KG1 (cell line): ENCODE measurements at regions not wholly inside any gene's neighbourhood (a gene's known extent, or its start where the extent isn't known, plus 50 kb on each side); places are given as distances from the start of the nearest gene placed in this dataset.

Experiments
- DNase-seq: peaks from one replicate; lab custom pipeline; 2025; lab: John Stamatoyannopoulos, UW

DNA sequence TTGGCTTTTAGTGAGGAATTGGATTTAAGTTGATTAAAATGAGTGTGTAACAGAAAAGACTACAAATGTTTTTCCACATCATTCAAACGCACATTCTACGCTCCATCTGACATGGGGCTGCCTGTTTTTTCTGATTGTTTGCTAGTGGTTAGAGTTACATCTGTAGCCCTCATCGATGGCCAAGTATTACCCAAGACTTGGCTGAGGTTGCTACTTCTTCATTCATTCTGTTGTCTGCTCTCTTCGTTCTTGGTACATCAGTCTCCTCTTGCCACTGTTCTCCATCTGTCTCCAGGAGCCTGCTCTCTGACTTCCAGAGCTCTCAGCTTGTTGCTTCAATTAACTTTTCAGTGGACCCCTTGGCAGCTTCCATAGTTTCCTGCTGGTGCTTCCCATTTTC, 1844.6 kb upstream of the TENM3 start:
- no peak for DNase-seq

DNA sequence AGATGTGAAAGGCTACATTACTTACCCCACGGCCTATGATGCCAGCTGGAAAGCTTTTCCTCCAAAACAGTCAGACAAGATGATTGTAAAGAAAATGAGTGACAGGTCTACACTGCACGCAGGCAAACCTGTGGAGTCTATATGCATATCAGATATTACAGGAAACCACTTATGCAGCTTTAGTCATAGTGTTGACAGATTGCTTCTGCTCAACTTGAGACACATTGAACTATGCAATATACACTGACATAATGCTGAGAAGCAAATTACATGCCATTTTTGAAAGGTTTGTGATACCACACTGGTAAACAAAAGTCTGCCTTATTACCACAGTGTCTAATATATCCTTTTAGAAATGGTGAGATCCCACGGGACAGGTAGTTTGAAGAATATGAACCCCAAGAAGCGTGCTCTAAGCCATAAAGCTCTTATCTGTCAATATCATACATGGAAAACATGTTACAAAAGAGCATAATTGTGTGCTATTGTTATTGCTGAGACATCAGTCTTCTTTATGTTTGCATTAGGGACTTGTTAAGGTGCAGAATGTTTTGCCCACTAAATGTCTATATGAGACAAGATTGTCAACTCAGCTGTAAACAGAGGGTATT, 1835.8 kb upstream of the TENM3 start:
- no peak for DNase-seq

DNA sequence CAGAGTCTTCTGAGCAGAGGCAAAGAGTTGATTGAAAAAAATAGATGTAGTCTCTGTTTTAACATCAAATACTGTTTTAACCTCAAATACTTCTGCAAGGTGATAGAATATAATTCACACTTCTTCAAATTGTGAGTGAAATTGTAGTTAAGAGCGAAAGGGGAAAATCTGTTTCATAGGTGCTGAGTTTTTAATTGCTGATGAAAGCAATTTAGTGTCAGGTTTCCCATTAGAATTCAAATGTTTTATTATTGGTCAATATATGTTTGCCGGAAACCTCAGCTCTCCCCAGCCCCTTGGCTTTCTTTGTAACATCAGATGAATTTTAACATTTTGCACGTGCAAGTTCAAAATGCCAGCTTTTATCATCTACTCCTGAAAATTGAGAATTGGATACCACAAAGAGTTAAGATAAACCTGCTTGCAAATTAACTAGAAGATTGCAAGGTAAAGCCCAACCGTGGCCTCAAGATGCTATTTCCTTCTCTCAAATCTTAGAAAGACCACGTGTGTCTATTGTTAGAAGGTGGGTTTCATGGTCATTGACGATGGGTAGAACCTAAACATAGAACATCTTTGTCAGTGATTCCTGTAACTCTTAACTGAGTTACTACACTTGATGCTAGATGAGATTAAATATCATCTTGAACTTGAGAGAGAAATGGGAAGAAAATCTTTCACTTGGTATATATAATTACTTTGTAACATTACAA, 1824.2 kb upstream of the TENM3 start:
- DNase-seq, result no peak

DNA sequence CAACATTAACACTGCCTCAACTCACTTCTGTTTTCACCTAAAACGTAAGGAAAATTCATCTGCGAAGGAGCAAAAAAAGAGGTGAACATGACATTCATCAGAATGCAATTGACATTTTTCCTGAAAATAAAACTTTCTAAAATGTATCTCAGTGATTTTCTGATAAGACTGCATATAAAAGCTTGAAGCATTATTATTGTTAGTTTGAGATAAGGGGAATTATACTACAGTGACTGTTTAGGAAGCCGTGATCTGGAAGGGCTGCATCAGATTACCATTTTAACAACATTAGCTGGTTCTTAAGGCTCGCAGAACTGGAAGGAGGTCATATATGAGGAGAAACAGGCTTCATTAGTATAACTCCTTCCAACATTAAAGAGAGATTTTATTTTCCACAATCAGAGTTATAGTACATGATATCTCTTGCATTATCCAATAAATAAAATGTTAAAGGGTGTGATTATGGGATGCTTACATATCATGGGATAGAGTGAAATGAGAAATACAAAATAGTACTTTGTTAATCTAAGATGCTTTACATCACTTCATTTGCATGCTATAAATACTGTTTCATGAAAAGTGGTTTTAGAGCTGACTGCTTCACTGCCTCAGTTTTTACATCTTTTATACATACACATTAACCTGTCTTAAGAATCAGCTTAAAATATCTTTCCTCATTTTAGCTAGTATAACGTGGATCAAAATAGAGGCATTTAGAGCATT, 1820.1 kb upstream of the TENM3 start:
- DNase-seq, result no peak

DNA sequence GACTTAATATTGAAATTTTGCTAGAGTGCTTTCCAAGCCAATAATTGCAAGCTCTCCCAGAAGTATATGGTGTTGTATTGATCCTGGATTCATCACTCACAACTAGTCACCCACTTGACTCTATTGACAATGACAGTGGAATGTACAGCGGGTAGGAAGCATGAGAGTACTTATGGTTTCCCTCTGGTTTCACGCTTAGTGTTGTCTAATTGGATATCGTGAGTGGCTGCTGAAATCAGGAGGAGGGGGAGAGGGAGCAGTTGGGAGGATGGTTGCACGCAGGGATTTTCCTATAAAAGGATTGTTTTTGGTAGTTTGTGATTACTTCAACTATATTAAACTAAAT, 1819.5 kb upstream of the TENM3 start:
- no peak for DNase-seq

DNA sequence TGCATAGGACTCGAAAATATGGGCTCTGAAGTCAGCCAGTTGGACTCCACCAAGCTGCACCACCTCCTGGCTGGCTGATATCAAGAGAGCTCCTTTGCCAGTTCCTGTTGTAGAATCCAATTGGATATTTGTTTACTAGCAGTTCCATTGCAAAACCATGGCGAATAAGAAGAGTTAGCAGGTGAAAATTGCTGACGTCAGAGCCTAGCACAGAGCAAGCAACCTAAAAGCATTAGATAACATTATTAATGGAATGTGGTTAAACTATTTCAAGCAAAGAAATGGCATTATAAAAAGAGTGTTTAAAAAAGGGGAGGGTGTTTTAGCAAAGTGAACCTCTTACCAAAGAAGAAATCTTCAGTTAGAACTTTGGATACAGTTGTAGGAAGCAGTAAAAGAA, 1816.3 kb upstream of the TENM3 start:
- no peak for DNase-seq

DNA sequence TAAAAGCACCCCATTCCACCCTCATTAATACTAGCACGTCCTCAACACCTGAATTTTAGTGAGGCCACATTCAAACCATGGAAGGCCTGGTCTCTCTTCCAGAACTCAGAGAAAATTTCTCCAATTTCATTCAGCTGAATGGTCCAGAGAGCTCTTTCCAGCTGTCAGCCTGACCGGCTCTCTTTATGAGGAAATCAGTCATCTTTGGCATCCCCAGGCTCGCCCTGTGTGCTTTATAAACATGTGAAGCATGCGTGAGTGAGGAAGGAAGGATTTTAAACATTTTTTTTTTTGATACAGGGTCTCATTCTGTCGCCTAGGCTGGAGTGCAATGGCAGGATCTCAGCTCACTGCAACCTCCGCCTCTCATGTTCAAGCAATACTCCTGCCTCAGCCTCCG, 1812.9 kb upstream of the TENM3 start:
- no peak for DNase-seq

DNA sequence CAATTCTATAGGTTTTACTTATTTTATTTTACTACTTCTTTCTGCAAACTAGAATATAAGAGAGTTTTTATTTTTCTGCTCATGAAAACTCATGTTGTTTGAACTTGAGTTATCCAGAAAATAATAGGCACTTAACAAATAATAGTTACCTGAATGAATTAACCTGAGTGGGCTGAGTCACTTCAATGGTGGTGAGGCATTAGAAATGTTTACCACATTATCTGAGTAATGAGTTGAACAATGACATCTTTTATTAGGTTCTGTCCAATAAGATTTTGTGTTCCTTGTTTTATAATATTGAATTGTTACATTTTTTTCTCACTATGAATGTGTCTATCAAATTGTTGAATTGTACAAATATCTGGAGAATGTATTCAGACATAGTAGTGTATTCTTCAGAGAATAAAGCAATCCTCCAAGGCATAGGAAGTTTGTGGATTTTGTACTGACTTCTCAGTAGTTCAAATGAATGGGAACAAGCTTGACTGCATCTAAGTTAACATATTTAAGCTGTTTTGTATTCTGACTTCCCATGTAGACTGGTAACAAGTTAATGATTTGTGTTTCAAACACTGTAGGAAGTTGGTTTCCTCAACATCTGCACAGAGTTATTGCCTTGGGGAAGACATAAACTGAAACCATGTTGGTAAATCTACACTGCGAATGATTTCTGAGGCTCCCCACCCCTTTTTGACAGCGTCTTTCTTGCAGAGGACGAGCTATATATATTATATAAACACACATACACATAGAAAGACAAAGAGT, 1808.9 kb upstream of the TENM3 start:
- no peak for DNase-seq

DNA sequence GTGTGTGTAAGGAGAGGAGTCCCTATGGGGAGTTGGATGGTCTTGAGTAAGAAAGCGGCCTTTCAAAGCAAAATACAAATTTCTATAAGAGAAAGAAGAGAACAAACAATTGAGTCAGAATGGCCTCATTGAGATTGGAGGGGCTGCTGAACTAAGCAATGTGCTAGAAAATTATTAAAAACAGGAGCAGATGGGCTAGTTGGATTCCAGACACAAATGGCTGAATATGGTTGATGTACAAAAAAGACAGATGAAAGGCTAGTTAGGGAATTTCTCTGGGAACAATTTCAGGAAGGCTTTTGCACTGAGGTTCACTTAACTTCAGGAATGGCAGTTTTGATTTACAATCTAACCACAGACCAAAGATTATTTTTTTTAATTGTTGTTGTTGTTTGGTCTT, 1806.8 kb upstream of the TENM3 start:
- DNase-seq, result no peak

DNA sequence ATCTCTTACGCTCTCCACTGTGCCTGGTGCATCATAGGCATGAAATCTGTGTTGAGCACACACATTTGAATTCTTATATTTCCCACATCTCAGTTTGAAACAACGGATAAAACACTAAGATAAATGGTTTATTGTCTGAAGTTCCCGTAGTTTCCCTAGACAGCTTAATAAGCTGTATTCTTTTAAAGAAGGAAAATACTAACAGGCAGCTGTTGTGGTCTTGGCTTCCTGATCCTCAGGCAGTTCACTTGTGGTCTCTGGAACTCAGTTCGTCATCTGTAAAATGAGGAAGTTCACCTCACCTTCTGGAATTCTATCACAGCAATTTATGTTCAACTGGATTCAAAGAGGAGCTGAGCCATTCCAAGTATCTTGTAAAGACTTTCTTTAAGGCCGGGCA, 1805.6 kb upstream of the TENM3 start:
- no peak for DNase-seq

DNA sequence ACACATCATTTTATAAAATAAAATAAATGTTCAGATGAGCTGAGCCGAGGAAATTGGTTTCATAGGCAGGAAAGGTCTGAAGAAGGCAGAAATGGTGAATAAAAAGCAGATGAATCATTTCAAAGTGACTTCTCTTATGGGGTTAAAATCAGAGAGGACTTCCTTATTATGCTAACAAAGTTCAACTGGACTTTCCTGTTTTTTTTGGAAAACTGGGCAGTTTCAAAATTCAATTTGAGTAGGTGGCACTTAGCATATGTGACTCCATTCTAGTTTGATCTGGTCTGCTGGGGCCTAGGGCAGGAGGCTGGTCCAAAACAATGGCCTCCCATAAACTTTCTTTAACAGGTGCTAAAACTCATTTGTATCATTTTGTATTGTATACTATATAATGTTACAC, 1794.9 kb upstream of the TENM3 start:
- no peak for DNase-seq

DNA sequence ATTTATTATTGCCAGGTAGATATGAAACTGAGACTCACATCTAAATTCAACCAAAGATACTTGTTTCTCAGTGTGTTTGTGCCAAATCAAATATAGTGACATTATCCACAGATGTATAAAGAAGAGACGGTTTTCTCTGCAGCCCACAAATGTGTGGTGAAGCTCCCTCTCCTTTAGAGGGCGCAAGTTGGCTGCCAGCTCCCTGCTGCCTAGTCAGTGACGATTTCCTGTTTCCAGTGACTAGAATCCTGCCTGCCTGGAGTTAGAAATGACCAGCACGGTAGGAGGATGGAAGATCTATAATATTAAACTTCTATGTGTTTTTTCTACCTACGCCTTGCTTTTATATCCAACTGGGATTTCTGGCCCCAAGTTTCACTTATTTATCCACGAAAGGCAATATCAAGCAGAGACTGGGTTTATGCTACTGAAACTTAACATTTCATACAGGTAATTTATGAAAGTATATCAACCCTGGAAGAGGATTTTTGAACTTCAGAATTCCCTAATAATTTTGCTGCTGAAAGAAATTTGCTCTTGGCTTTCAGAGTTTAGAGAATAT, 1793.7 kb upstream of the TENM3 start:
- no peak for DNase-seq

DNA sequence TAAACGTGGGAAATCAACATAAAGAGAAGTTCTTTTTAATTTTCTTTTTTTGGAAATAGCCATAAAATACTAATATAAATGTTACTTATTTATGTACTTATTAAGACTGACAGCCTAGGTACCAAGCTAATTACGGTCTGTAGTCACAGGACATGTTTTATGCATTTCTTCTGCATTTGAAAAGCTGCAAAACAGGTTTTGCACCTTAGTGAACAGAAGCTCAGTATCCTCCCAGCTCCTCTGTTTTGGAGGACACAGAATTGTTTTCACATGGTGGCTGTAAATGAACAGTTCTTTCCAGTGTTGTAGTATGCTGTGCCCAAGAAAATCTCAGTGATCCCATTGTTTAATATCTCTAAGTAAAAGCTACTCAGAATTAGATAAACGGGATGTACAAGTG, 1788.0 kb upstream of the TENM3 start:
- no peak for DNase-seq

DNA sequence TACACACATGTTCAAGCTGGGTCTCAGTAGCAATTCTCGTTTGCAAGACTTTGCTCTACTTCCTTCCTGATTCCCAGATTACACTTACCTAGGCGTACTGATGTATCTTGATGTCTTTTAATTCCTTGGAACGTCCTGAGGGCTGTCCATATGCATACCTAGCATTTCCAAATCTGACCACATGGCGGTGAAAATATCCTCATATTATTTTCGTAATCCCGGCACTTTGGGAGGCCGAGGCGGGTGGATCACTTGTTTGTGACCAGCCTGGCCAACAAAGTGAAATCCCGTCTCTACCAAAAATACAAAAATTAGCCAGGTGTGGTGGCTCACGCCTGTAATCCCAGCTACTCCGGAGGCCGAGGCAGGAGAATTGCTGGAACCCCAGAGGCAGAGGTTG, 1786.3 kb upstream of the TENM3 start:
- no peak for DNase-seq

DNA sequence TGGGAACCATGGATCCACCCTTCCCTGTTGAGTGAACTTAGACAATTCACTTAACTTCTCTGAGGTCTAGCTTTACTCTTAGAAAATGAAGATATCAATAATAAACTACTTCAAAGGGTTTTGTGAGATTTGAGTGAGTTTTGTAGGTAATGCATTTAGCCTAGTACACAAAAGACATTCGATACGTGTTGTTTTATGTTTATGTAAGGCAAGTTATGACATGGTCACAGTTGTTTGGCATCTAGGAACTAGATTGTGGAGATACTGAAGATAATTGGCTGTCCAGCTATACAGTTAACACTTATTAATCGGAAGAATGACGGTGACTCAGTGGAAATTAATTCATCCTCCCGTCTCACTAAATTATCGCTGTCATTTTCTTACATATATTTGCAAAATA, 1781.1 kb upstream of the TENM3 start:
- DNase-seq, result no peak

DNA sequence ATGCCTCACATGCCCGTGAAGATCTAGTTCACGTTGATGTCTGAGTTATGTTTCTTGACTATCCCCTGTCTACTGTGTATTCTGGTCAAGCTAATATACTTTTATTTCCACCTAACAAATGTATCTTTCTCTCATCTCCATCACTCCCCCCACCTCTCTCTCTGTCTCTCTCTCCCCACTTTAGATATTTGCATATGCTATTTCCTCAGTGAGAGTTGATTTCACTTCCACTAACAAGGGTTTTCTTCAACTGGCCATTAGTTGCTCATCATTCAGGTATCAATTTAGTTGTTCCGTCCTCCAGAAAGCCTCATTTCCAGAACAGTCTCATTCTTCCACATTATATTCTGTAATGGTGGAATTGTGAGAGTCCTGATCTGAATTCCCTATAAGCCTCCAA, 1777.8 kb upstream of the TENM3 start:
- DNase-seq, result no peak

DNA sequence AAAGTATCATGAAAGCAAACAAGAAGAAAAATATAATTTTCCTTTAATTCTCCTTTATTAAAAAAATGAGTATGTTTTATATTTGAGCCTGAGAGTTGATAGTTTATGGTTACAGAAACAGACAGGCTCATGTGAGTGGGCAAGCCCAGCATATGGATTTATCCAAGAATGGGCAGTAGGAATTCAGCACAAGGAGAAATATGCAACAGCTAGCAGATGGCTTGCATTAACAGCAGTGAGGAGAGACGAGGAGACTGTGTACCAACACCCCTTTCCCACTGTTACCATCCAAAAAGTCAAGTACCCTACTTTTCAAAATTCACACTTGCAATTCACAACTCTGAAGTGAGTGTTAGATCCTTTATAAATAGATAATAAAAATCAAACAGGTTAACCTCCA, 1760.2 kb upstream of the TENM3 start:
- no peak for DNase-seq

DNA sequence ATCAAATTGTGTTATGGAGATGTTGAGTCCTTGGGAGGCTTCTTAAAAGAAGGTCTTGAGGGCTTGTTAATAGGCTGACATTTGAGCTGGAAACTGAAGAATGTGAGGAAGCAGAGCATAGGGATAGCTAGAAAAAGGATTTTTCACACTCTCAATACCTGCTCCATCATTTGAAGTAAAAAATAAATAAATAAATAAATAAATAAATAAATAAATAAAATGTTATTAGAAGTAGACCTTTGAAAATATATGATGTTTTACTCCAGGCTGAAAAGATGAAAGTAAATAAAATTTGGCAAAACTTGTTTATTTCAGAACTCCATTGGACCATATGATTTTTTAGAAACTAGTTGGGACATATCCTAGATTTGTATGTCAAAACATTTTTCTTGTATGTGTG, 1757.8 kb upstream of the TENM3 start:
- DNase-seq, result no peak

DNA sequence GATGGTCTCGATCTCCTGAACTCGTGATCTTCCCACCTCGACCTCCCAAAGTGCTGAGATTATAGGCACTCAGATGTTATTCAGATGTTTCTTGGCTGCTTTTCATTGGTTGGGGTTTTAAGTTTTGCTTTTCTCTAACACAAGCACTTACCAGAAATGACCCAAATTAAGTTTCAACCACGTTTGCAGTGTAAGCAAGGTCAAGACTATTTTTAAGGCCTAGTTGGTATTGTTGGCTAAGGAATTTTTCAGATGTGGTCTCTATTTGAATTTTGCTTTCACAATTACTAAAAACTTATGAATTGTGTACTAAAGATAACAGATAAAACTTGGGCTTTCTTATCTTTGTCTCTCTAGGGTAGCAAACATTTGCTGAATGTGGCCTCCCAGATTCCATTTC, 1756.9 kb upstream of the TENM3 start:
- no peak for DNase-seq

DNA sequence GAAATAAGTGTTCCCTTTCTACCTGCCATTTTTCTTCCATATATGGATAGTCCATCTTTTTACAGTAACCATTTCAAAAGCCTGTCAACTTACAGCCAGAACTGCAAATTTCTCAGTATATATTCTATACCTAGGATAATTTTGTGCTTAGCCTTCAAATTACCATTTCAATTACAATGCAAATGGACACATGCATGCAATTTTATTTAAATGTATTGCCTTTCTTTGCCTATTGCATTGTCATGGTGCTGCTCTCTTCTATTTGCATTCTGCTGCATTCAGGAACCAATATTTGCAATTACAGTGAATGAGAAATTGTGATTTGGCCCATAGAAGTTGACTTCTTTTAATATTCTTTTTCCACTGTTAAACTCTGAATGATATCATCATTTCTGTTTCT, 1753.4 kb upstream of the TENM3 start:
- DNase-seq, result no peak

DNA sequence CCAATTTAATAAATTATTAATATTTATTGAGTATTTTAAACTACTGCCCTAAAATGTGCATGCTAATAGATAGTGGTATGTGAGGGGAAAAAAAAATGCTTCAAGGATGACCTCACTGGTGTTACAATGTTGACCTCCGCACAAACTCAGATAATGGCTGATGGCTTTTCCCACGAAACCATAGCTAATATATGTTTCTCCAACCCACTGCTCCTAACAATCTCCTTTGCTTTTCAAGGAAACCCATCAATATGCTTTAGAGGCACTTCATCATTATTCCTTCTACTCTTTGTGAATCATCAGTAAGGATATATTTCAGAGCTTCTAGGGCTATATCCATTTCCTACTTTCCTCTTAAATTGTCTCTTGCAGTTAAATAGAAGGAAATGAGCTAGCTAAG, 1752.0 kb upstream of the TENM3 start:
- no peak for DNase-seq

DNA sequence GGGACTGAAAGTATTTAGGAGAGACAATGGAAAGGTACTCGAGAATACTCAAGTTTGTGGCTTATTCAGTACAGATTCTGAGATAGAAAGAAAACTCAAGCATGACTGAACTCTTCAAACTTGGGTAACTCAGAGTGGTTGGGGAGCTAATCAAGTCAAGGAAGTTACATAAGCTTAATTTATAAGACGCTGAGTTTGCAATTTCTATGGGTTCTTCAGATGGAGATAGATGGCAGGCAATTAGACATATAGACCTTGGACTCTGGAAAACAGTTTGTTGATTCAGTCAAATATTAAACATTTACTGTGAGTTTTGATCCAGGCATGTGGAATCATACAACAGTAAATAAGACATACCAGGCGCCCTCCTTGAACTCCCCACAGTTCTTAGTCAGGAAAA, 1749.9 kb upstream of the TENM3 start:
- DNase-seq, result no peak

DNA sequence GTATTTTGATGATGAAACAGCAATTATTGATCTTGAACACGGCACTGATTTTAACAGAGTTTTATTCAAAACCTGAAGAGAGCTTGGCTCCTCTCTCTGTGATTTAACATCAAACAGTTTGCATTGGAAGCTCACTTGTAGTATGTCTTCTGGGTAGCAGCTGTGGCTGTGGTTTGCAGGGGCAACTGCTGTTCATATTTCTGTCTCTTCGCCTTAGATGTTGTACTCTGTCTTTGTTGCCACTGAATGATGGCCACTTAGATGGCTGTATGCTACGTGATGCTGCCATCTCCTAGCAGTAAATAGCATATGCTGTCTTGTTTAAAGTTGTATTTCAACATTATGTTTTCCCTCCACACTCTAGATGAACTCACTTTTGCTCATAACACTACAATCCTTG, 1743.0 kb upstream of the TENM3 start:
- no peak for DNase-seq
